Superior temporal gyrus (tissue), 1 donor: ENCODE measurements at regions not wholly inside any gene's neighbourhood (a gene's known extent, or its start where the extent isn't known, plus 50 kb on each side); places are given as distances from the start of the nearest gene placed in this dataset.

ENCODE experiments used
- DNase-seq: peaks from one replicate; pipeline ENCODE4 v3.0.0-alpha.2; 2016; ENCODE audit errors: extremely low spot score

GRCh38 chr3:88209356-88209755 lies 59.6 kb downstream of the C3orf38 start:
- no peak for DNase-seq

- no peak for DNase-seq
Measured at GRCh38 chr3:88211096-88211890, 61.5 kb downstream of the C3orf38 start.

GRCh38 chr3:88219138-88219792 lies 69.5 kb downstream of the C3orf38 start:
- peak; percentile 86 for DNase-seq

GRCh38 chr3:88220126-88220525 lies 70.4 kb downstream of the C3orf38 start:
- no peak for DNase-seq

- DNase-seq = no peak
Measured at GRCh38 chr3:88221726-88222125, 72.0 kb downstream of the C3orf38 start.

- DNase-seq = no peak
Measured at GRCh38 chr3:88222343-88222742, 72.6 kb downstream of the C3orf38 start.

GRCh38 chr3:88225326-88226008 lies 75.7 kb downstream of the C3orf38 start:
- DNase-seq = no peak

- no peak for DNase-seq
Measured at GRCh38 chr3:88226910-88227309, 77.2 kb downstream of the C3orf38 start.

- no peak for DNase-seq
Measured at GRCh38 chr3:88230638-88231037, 80.9 kb downstream of the C3orf38 start.

- no peak for DNase-seq
Measured at GRCh38 chr3:88231207-88231606, 81.4 kb downstream of the C3orf38 start.

- no peak for DNase-seq
Measured at GRCh38 chr3:88231632-88232031, 81.9 kb downstream of the C3orf38 start.

- DNase-seq = no peak
Measured at GRCh38 chr3:88235102-88235501, 85.3 kb downstream of the C3orf38 start.

- DNase-seq = no peak
Measured at GRCh38 chr3:88239870-88240269, 90.1 kb downstream of the C3orf38 start.

- DNase-seq = no peak
Measured at GRCh38 chr3:88248658-88249057, 98.9 kb downstream of the C3orf38 start.

GRCh38 chr3:88259045-88259444 lies 109.3 kb downstream of the C3orf38 start:
- peak; percentile 60 for DNase-seq

GRCh38 chr3:88262527-88262926 lies 112.8 kb downstream of the C3orf38 start:
- no peak for DNase-seq

GRCh38 chr3:88263417-88264100 lies 113.8 kb downstream of the C3orf38 start:
- DNase-seq = no peak

- DNase-seq = no peak
Measured at GRCh38 chr3:88267441-88267840, 117.7 kb downstream of the C3orf38 start.

- no peak for DNase-seq
Measured at GRCh38 chr3:88267847-88268246, 118.1 kb downstream of the C3orf38 start.

- DNase-seq = no peak
Measured at GRCh38 chr3:88280326-88280725, 130.6 kb downstream of the C3orf38 start.

GRCh38 chr3:88282528-88283241 lies 132.9 kb downstream of the C3orf38 start:
- DNase-seq = no peak

GRCh38 chr3:88283242-88283592 lies 133.5 kb downstream of the C3orf38 start:
- no peak for DNase-seq
